ENCODE measurements at regions not wholly inside any gene's neighbourhood (a gene's known extent, or its start where the extent isn't known, plus 50 kb on each side); places are given as distances from the start of the nearest gene placed in this dataset.

GRCh38 chr1:239795304-239795703, 296.4 kb upstream of the FMN2 start:
- TF ChIP-seq, protein P1, sequence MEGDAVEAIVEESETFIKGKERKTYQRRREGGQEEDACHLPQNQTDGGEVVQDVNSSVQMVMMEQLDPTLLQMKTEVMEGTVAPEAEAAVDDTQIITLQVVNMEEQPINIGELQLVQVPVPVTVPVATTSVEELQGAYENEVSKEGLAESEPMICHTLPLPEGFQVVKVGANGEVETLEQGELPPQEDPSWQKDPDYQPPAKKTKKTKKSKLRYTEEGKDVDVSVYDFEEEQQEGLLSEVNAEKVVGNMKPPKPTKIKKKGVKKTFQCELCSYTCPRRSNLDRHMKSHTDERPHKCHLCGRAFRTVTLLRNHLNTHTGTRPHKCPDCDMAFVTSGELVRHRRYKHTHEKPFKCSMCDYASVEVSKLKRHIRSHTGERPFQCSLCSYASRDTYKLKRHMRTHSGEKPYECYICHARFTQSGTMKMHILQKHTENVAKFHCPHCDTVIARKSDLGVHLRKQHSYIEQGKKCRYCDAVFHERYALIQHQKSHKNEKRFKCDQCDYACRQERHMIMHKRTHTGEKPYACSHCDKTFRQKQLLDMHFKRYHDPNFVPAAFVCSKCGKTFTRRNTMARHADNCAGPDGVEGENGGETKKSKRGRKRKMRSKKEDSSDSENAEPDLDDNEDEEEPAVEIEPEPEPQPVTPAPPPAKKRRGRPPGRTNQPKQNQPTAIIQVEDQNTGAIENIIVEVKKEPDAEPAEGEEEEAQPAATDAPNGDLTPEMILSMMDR (IDR thresholded peaks at IDR 0.05) = no peak
- TF ChIP-seq POLR2A (IDR thresholded peaks at IDR 0.05) = no peak

Measured in suprapubic skin (tissue), 3 donors.